ENCODE measurements at regions not wholly inside any gene's neighbourhood (a gene's known extent, or its start where the extent isn't known, plus 50 kb on each side); places are given as distances from the start of the nearest gene placed in this dataset.

DNA sequence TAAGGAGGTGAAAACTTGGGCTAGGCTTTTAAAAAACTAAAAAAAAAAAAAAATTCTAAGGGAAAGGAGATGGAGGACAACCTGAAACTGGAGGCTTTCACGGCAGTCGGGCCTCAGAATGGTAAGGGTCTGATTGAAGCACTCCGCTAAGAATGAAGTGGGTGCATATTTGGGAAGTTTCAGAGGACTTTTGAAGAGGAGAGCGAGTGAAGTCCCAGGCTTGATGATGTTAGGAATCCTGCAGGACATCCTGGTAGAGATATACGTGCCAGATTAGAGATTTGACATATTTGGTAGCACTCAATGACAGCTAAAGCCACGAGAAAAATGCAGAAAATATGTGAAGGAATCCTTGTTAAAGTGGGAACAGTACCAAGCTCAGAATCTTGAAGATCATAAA lies 186.2 kb downstream of the SNAPC1 start:
- DNase-seq (ENCODE audit: low spot score), result no peak

DNA sequence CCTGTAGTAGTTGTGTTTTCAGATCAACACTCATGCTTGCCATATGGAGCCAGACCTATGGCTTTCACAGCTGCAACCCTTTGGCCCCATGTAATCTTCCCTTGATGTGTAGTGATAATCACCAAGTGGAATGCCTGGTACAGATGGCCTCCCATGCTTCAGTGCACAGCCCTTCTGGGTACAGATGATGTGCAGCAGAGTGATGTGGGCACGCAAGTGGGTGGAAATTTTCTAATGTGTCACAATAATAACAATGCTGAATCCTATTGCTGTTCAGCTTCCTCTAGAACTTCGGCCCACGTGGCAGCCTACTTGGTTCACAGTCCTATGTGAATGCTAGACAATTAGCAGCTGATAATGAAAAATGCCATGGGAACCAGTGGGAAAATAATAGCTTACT lies 188.1 kb downstream of the SNAPC1 start:
- no peak for DNase-seq (ENCODE audit: low spot score)

DNA sequence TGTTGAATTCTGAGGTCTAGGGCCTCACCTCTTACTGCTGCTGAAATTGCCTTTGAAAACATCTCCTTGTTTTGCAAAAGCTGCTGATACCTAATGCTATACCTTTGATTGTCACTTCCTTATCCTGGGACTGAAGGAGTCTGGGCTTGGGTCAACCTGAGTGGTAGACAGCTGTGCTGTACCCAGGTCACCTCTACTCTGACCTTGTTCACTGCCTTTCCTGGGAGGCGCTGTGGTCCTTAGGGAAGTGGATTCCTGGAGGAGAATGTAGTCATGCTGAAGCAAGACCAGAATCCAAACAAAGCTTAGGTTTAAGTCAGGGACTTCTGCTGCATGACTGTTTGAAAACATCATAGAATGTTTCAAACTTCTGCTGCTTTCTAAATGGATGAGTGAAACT lies 191.4 kb downstream of the SNAPC1 start:
- DNase-seq (ENCODE audit: low spot score), result no peak

DNA sequence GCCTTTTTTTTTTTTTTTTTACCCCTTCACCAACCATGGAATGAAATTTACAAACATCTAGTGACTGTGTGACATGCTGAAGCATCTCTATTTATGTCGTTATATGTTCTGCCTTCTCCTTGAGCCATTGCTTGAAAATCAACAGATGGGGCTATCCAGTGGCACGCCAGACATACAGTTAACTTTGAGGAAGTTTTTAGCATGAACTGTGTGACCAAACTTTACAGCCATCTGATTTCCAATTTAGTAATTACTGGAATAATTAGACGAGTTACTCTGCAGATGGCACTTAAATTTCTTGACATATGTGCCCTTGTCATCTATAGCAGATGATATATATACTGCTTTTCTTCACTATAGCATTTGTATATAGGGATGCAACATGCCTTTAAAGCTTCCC lies 192.1 kb downstream of the SNAPC1 start:
- no peak for DNase-seq (ENCODE audit: low spot score)

DNA sequence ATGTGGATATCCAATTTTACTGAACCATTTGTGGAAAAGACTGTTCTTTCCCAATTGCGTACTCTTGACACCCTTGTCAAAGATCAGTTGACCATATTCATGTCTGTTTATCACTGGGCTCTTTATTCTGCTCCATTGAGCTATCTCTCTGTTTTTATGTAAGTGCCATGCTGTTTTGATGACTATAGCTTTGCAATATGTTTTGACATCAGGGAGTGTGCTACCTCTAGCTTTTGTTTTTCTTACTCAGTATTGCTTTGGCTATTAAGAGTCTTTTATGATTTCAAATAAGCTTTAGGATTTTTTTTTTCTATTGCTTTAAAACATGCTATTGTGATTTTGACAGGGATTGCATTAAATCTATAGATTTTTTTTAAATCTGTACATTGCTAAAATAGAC lies 194.3 kb downstream of the SNAPC1 start:
- no peak for DNase-seq (ENCODE audit: low spot score)

DNA sequence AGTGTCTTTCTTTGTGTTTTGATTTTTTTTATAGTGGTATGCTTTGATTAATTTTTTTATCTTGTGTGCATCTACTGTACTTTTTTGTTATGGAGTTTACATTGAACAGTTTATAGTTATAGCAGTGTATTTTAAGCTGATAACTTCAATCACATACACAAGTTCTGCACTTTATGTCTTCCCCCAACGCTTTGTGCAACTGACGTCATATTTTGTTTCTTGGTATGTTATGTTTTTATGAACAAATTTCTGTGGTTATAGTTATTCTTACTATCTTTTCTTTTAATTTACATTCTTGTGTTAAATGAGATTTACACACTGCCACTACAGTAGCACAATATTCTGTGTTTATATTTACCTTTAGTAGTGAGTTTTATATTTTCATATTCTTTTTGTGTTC lies 197.1 kb downstream of the SNAPC1 start:
- no peak for DNase-seq (ENCODE audit: low spot score)

DNA sequence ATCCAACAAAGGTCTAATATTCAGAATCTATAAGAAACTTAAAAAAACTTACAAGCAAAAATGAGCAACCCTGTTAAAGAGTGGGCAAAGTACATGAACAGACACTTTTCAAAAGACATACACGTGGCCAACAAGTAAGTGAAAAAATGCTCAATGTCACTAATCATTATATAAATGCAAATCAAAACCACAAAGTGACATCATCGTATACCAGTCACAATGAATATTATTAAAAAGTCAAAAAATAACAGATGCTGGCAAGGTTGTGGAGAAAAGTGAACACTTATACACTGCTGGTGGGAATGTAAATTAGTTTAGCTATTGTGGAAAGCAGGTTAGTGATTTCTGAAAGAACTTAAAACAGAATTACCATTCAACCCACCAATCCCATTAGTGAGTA lies 199.1 kb downstream of the SNAPC1 start:
- DNase-seq (ENCODE audit: low spot score), result no peak

DNA sequence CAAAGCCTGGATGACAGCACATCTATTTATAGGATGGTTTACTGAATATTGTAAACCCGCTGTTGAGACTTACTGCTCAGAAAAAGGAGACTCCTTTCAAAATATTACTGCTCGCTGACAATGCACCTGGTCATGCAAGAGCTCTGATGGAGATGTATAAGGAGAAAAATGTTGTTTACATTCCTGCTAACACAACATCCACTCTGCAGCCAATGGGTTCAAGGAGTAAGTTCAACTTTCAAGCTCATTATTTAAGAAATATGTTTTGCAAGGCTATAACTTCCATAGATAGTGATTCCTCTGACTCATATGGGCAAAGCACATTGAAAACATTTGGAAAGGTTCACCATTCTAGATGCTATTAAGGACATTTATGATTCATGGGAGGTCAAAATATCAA lies 201.7 kb downstream of the SNAPC1 start:
- no peak for DNase-seq (ENCODE audit: low spot score)

DNA sequence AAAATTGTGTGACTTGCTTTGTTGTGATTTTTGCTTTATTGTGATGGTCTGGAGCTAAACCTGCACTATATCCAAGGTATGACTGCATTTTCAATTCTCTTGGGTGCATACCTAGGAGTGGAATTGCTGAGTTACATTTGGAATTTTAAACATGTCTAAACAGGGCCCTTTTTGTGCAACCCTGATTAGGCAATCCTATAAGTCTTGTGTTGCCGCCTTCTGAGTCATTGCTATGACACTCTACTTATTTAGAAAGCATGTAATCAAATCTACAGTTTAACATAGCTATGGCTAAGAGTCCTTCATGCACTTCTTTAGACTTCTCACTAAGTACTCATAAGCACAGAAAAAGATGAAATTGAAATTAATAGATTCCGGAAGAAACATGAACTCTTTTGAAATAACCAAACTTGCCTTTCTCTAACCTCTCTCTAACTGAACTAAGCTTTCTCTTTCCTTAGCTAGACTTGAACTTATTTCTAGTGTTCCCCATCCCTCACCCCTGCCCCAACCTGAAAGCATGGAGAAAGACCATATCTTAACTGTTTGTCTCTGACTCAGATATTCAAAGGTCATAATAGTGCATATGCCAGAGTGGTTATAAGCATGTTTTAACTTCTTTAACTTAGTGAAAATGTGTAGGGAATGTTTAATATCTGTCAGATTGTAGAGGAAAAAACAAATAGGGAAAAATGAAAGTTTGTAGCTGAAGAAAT lies 203.0 kb downstream of the SNAPC1 start:
- no peak for DNase-seq (ENCODE audit: low spot score)

DNA sequence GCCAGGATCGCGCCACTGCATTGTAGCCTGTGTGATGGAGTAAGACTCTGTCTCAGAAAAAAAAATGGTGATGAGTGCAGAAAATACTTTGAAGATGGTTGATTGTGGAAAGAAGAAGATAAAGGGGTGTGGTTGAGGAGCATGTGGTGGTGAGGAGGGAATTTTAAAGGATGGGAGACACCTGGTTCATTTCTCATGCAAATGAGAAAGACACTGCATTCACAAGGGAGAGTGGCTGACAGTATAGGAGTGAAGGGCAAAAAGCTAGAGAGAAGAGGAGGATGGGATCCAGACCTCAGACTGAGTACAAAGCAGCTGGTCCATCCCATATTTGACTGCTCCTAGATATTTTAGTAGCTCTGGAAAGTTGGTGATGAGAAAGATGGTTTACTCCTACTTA lies 206.0 kb downstream of the SNAPC1 start:
- no peak for DNase-seq (ENCODE audit: low spot score)

DNA sequence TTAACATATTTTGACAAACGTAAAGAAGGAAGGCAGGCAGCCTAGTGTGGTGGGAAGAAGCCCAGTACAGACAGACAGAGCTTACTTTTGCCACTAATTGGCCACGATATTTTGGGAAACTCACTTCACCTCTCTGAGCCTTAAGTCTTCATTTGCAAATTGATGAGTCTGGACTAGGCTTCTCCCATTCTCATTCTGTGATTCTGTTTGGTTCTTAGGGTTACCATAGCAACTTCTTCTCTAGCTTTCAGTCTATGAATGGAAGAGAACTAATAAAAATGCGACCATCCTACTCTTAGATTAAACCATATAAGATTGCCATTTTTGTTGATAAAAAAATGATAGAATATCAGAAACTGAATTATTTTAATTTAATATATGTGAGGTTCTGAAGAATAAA lies 210.5 kb downstream of the SNAPC1 start:
- DNase-seq (ENCODE audit: low spot score), result no peak

DNA sequence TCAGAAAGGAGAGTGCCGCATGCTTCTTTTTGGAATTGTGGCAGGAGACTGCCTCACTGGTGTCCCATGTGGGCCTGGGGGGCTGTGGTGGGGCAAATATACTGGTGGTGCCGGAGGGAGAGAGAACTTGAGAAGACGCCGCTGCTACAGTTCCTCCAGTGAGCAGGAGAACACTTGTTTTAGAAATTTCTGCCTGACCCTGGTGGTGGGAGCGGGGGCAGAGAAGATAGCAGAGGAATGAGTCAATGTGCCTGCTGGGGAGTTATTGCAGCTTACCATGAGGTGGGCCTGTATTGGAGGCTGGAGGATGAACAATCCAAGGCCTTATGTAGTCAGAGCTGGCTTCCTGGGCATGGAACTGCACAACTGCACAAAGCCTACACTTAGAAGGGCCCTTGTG lies 211.8 kb downstream of the SNAPC1 start:
- DNase-seq (ENCODE audit: low spot score), result no peak

DNA sequence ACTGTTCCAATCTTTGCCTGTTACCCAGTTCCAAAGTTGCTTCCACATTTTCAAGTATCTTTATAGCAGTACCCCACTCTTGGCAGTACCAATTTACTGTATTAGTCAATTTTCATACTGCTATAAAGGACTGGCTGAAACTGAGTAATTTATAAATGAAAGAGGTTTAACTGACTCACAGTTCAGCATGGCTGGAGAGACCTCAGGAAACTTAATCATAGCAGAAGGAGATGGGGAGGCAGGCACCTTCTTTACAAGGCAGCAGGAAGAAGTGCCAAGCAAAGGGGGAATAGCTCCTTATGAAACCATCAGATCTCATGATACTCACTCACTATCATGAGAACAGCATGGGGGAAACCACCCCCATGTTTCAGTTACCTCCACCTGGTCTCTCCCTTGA lies 215.0 kb downstream of the SNAPC1 start:
- DNase-seq (ENCODE audit: low spot score), result no peak

DNA sequence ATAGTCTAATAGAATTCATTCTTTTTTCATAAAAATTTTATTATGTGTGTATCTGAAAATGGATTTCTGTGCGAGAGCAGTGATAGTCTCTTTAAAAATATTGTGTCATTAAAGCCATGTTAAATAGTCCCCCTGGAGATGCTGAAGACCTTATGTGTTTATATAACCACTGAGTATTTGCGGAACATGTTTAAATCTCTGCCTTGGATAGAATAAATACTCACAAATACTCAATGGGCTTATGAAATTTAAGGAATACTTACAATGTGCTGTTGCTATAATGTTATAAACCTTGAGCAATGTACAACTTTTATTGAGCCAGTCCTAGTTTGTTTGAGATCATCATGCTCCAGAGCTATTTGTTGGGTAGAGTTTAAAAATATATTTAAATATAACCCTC lies 226.0 kb downstream of the SNAPC1 start:
- no peak for DNase-seq (ENCODE audit: low spot score)

DNA sequence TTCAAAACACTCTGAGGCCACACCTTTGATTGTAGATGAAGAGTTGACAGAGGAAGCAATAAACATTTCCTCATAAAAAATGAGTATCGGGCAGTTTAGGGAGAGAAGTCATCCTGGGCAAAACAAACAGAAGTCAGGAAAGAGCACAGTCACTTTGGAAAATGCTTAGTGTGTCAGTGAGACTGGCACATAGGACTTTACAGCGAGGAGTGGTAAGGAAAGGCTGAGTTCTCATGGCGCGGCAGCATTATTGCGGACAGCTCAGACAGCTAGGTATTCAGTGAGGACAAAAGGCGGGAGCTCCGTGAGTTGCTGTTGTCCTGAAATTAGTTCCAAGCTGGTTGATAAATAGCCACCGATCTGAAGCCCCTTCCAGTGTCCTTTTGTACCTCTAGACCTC lies 229.9 kb downstream of the SNAPC1 start:
- DNase-seq (ENCODE audit: low spot score), result no peak

DNA sequence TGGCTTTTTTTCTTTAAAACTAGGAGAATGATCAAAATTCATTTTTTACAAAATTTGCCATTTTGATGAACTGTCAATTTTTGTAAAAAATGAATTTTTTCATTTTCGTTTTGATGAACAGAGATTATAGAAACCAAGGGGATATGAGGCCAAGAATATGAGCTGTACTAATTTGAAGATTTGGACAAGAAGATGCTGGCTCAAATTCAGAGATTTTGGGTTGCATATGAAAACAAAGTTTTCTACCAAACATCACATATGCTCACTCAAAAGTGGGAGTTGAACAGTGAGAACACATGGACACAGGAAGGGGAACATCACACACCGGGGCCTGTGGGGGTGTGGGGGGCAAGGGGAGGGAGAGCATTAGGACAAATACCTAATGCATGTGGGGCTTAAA lies 230.7 kb downstream of the SNAPC1 start:
- no peak for DNase-seq (ENCODE audit: low spot score)

DNA sequence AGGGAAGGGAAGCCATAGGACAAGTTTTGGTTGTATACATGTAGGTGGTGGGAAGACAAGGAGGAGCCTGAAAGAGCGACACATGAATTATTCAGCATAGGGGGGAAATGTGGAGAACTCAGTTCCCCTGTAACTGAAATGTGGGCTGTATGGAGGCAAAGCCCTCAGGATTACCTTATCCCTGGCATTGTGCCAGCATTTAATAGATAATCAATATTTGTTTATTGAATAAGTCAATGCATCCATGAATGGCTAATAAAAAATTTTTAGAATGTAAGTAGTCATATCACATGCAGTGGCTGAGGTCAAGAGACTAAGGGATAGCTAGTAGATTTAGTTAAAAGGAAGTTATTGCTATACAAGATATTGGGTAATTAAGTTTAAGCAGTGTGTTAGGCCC lies 232.4 kb downstream of the SNAPC1 start:
- no peak for DNase-seq (ENCODE audit: low spot score)

DNA sequence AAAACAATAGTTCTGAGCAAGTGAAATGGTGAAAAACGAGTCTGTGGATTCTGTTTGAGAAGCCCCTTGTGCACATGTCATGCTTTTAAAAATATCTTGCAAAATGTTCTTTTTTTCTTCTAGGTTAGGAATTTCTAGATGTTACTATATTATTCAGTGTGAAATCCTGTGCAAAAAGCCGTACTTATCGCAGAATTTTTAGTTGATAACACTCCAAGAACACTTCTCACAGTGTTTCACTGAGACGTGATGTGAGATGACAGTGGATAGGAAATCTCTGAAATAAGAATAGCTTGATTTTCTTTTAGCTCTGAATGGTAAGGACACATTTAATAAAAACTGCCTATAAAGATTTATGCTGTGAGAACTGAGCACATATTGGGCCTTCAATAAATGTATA lies 234.5 kb downstream of the SNAPC1 start:
- no peak for DNase-seq (ENCODE audit: low spot score)

DNA sequence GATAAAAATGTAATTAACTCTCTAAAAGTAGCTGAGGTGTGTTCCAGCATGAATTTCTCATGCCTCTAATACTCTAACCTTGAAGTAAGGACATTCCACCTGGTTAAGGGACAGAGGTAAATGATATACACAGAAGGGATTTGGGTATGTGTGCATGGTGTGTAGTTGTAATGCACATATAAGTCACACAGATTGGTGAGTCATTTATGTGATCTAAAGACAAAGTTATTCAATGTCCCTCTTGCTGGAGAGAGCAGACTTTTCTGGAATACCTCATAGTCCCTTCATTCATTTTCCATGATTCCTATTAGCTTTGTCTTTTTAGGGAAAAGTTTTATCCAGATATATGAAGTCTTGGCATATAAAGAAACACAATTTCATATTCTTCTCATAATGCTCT lies 234.9 kb downstream of the SNAPC1 start:
- DNase-seq (ENCODE audit: low spot score), result no peak

DNA sequence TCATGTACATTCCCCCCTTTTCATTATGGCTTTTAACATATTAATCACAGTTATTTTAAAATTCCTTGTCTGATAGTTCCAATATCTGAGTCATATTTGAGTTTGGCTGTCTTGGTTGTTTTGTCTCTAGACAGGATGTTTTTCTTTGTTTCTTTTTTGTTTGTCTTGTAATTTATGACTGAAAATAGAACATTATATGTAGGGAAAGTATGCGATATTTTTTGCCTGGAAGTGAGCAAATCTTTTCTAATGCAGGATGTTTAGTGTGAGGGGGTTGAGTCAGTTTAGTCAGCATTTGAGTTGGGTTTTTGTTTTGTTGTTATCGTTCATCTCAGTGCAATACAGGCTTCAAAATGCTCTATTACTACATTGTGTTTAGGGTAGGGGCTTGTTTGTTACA lies 239.7 kb downstream of the SNAPC1 start:
- DNase-seq (ENCODE audit: low spot score), result no peak

DNA sequence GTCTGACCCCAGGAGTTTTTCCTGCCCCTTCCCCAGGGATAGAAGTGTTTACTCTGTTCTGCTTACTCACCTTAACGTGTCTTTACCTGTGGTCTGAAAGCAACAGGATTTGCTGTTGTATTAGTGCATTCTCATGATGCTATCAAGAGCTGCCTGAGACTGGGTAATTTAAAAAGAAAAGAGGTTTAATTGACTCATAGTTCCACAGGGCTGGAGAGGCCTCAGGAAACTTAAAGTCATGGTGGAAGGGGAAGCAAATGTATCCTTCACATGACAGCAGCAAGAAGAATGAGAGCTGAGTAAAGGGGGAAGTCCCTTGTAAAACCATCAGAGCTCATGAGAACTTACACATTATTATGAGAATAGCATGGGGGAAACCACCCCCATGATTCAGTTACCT lies 240.4 kb downstream of the SNAPC1 start:
- no peak for DNase-seq (ENCODE audit: low spot score)

DNA sequence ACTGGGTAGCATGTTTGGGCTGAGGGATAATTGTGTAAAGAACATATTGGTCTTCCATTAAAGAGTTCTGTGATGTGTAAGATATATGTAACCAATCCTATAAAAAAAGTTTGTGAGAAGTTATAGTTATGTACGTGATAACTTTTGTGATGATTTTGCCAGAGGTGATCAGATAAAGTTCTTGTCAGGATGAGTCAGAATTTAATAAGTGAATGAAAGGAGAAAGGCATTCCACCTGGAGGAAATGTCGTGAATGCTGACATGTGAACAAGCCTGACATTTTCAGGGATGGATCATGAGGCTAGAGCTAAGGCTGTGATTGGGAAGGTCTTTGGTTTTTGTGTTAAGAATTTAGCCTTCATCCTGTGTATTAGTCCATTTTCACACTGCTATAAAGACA lies 241.5 kb downstream of the SNAPC1 start:
- no peak for DNase-seq (ENCODE audit: low spot score)

DNA sequence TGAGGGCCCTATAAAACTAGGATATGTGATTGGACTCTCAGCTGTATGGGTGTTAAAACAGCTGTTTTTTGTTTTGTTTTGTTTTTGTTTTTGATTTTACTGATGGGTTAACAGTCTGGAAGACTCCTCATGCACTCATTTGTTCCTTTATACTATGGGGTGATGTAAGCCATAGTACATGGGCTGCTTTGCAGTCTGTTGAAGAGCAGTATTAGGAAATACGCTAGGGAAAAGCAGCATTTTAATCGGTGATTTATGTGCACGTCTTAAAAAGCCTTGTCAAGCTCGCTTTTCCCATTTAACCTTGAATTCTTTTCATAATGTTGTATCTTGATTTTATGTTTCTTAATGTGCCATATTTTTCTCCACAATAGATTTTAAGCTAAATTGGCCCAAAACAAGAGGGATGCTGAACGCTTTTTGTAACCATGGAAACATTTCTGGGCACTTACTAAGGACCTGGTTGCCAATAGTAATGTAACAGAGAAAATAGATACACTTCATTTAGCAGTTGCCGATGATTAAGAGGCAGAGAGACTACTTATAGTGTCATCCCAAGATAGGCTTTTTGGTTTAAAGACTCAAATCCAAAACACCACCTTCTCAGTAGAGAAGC lies 244.0 kb downstream of the SNAPC1 start:
- no peak for DNase-seq (ENCODE audit: low spot score)

DNA sequence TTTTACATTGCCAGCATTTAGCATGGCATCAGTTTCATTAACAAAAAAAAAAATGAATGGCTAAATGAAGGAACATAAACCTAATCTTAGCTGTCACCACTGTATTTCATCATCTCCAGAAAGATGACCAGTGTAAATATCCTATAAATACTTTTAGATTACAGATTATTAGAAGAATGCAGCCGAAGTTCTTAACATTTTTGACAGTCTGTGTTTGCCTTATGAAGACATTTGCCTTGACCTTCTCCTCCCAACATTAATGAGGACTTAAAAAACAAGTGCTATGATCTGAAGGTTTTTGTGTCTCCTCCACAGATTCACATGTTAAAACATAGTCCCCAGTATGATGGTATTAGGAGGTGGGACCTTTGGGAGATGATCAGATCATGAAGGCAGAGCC lies 253.0 kb downstream of the SNAPC1 start:
- DNase-seq (ENCODE audit: low spot score), result no peak

Data from CD4-positive, alpha-beta T cell treated with Interleukin-2 at 100 ng/mL for 4 hours (primary cell).